ENCODE measurements at regions not wholly inside any gene's neighbourhood (a gene's known extent, or its start where the extent isn't known, plus 50 kb on each side); places are given as distances from the start of the nearest gene placed in this dataset.
"Not testable (repeated sequence)": the region's sequence is repeated elsewhere in the genome, so short reads cannot be mapped to it uniquely, and the experiment has no call there.

- not testable (repeated sequence) for DNase-seq
Observed at GRCh38 chr21:28164519-28164918, 828.2 kb downstream of the LTN1 start.

GRCh38 chr21:28162052-28162451, 830.6 kb downstream of the LTN1 start:
- DNase-seq: not testable (repeated sequence)

- no peak for DNase-seq
Observed at GRCh38 chr21:28160378-28160777, 832.3 kb downstream of the LTN1 start.

GRCh38 chr21:28159396-28159795, 833.3 kb downstream of the LTN1 start:
- no peak for DNase-seq

- peak; percentile 21 for DNase-seq
Observed at GRCh38 chr21:28156590-28156989, 836.1 kb downstream of the LTN1 start.

- DNase-seq: no peak
Observed at GRCh38 chr21:28154121-28154520, 838.6 kb downstream of the LTN1 start.

- DNase-seq: no peak
Observed at GRCh38 chr21:28152732-28153131, 839.9 kb downstream of the LTN1 start.

GRCh38 chr21:28151758-28152157, 840.9 kb downstream of the LTN1 start:
- no peak for DNase-seq

- DNase-seq: no peak
Observed at GRCh38 chr21:28150778-28151177, 841.9 kb downstream of the LTN1 start.

GRCh38 chr21:28148400-28149064, 844.1 kb downstream of the LTN1 start:
- DNase-seq: no peak

- DNase-seq: no peak
Observed at GRCh38 chr21:28144653-28145052, 848.0 kb downstream of the LTN1 start.

- DNase-seq: no peak
Observed at GRCh38 chr21:28144089-28144488, 848.6 kb downstream of the LTN1 start.

GRCh38 chr21:28142697-28143096, 850.0 kb downstream of the LTN1 start:
- DNase-seq: no peak

- DNase-seq: no peak
Observed at GRCh38 chr21:28138272-28138671, 854.4 kb downstream of the LTN1 start.

GRCh38 chr21:28136656-28137255, 855.9 kb downstream of the LTN1 start:
- DNase-seq: no peak

- no peak for DNase-seq
Observed at GRCh38 chr21:28135646-28136045, 857.0 kb downstream of the LTN1 start.

- DNase-seq: peak; percentile 16
Observed at GRCh38 chr21:28133116-28133515, 859.6 kb downstream of the LTN1 start.

- DNase-seq: no peak
Observed at GRCh38 chr21:28132713-28133112, 860.0 kb downstream of the LTN1 start.

GRCh38 chr21:28127175-28127785, 865.4 kb downstream of the LTN1 start:
- no peak for DNase-seq

GRCh38 chr21:28126521-28127174, 866.0 kb downstream of the LTN1 start:
- no peak for DNase-seq

- DNase-seq: no peak
Observed at GRCh38 chr21:28124541-28124940, 868.1 kb downstream of the LTN1 start.

- DNase-seq: no peak
Observed at GRCh38 chr21:28118570-28118969, 874.1 kb downstream of the LTN1 start.

GRCh38 chr21:28114986-28115385, 877.7 kb downstream of the LTN1 start:
- DNase-seq: not testable (repeated sequence)
